ENCODE measurements at regions not wholly inside any gene's neighbourhood (a gene's known extent, or its start where the extent isn't known, plus 50 kb on each side); places are given as distances from the start of the nearest gene placed in this dataset.

DNA sequence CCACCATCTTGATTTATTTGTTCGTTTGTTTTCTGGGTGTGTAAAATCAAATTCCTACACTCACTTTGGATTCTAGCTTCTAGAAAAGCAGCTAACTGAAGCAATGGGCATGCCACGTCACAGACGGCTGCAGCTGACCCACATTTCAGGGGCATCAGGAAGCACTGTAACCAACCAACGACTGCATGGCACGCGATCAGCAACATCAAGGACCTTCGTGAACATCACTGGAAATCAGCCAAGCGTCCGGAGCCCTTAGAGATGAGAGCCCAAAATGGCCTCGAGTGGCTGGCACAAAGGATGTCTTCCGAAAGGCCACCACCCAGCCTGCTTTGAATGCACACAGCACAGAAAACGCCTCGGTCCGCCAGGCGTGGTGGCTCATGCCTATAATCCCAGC is 191.1 kb downstream of the OLFM1 start:
- TF ChIP-seq TAF1 (IDR thresholded peaks at IDR 0.05; ENCODE audit: borderline replicate concordance, insufficient read depth, low read length) (no peak), POLR2AphosphoS5 (IDR thresholded peaks at IDR 0.05; ENCODE audit: low read depth, low read length) (no peak), FOXP2 (optimal IDR thresholded peaks at IDR 0.05; ENCODE audit: borderline replicate concordance, extremely low read depth, extremely low read length, insufficient read depth) (no peak)
